Trophoblast cell (in vitro differentiated cells and primary cell): ENCODE measurements at regions not wholly inside any gene's neighbourhood (a gene's known extent, or its start where the extent isn't known, plus 50 kb on each side); places are given as distances from the start of the nearest gene placed in this dataset.

ENCODE experiments used
- DNase-seq, 2 donors: peaks; one replicate each; pipeline ENCODE4 v3.0.0-alpha.2; 2016
- H2AFZ ChIP-seq: 2 replicates; pipeline ENCODE4 v1.6.1; 2013; ENCODE audit warnings: low read length, moderate library complexity, mild to moderate bottlenecking; ENCODE audit not compliant: insufficient read depth, poor library complexity
- H2AK5ac ChIP-seq: 2 replicates; pipeline ENCODE4 v1.6.1; 2013; ENCODE audit warnings: mild to moderate bottlenecking, low read length
- H2BK120ac ChIP-seq: 2 replicates; pipeline ENCODE4 v1.6.1; 2013; ENCODE audit warnings: low read length, mild to moderate bottlenecking, moderate library complexity; ENCODE audit not compliant: insufficient read depth, poor library complexity
- H2BK12ac ChIP-seq: 2 replicates; pipeline ENCODE4 v1.6.1; 2013; ENCODE audit warnings: mild to moderate bottlenecking, low read length, moderate library complexity
- H2BK5ac ChIP-seq: 2 replicates; pipeline ENCODE4 v1.6.1; 2013; ENCODE audit warnings: low read length, low read depth, moderate library complexity, mild to moderate bottlenecking; ENCODE audit not compliant: poor library complexity
- H3K14ac ChIP-seq: 2 replicates; pipeline ENCODE4 v1.6.1; 2013; ENCODE audit warnings: mild to moderate bottlenecking, low read length
- H3K18ac ChIP-seq: 2 replicates; pipeline ENCODE4 v1.6.1; 2013; ENCODE audit warnings: mild to moderate bottlenecking, low read length
- H3K23ac ChIP-seq: 2 replicates; pipeline ENCODE4 v1.6.1; 2013; ENCODE audit warnings: low read length
- H3K27ac ChIP-seq: 2 replicates; pipeline ENCODE4 v1.5.1; 2013; ENCODE audit warnings: low read depth, mild to moderate bottlenecking, inconsistent platforms, low read length, moderate library complexity
- H3K27me3 ChIP-seq: 2 replicates; pipeline ENCODE4 v1.6.1; 2013; ENCODE audit warnings: inconsistent platforms, mild to moderate bottlenecking, low read length, moderate library complexity; ENCODE audit not compliant: insufficient read depth
- H3K36me3 ChIP-seq, 2 experiments: 1 replicate in 1 of 2; 2 replicates in 1 of 2; pipeline ENCODE4 v1.6.1; 2013; ENCODE audit warnings: low read length in 2 of 2, mild to moderate bottlenecking in 2 of 2, moderate library complexity in 1 of 2; ENCODE audit not compliant: insufficient read depth in 2 of 2, control insufficient read depth in 1 of 2
- H3K4ac ChIP-seq: 2 replicates; pipeline ENCODE4 v1.6.1; 2013; ENCODE audit warnings: low read depth, mild to moderate bottlenecking, low read length, moderate library complexity
- H3K4me1 ChIP-seq, 2 experiments: 1 replicate in 1 of 2; 2 replicates in 1 of 2; pipeline ENCODE4 v1.6.1; 2013; ENCODE audit warnings: low read length in 2 of 2, mild to moderate bottlenecking in 2 of 2, moderate library complexity in 1 of 2; ENCODE audit not compliant: insufficient read depth in 2 of 2, control insufficient read depth in 1 of 2
- H3K4me2 ChIP-seq: 2 replicates; pipeline ENCODE4 v1.6.1; 2013; ENCODE audit warnings: inconsistent platforms, mild to moderate bottlenecking, low read length, moderate library complexity
- H3K4me3 ChIP-seq: 2 replicates; pipeline ENCODE4 v1.5.1; 2013; ENCODE audit warnings: mild to moderate bottlenecking, low read depth, low read length, inconsistent platforms
- H3K79me1 ChIP-seq: one replicate; pipeline ENCODE4 v1.6.1; 2013; ENCODE audit warnings: low read length
- H3K79me2 ChIP-seq: 2 replicates; pipeline ENCODE4 v1.6.1; 2013; ENCODE audit warnings: low read length, mild to moderate bottlenecking; ENCODE audit not compliant: control insufficient read depth, insufficient read depth, poor library complexity
- H3K9ac ChIP-seq: 2 replicates; pipeline ENCODE4 v1.6.1; 2013; ENCODE audit warnings: mild to moderate bottlenecking, low read length
- H3K9me3 ChIP-seq: 2 replicates; pipeline ENCODE4 v1.6.1; 2013; ENCODE audit warnings: low read depth, mild to moderate bottlenecking, control low read depth, inconsistent platforms, low read length; ENCODE audit not compliant: insufficient read depth
- H4K12ac ChIP-seq: 2 replicates; pipeline ENCODE4 v1.6.1; 2013; ENCODE audit warnings: low read depth, mild to moderate bottlenecking, low read length, moderate library complexity
- H4K8ac ChIP-seq: 2 replicates; pipeline ENCODE4 v1.6.1; 2013; ENCODE audit warnings: low read depth, mild to moderate bottlenecking, low read length, moderate library complexity
- H4K91ac ChIP-seq: one replicate; pipeline ENCODE4 v1.6.1; 2013; ENCODE audit warnings: low read depth, mild to moderate bottlenecking, low read length, moderate library complexity
- WGBS: extraction: QIAGEN DNeasy Blood & Tissue Kit; methylation state at CpG from one replicate; pipeline ENCODE4 v1.1.7; 2013; ENCODE audit warnings: missing lambda C conversion rate; ENCODE audit not compliant: insufficient read length, insufficient coverage; ENCODE audit errors: extremely low coverage; 5-methylcytosine and 5-hydroxymethylcytosine counted together

- DNase-seq, result no peak
- no peak overlapping the region for H4K91ac ChIP-seq
- H3K79me2 ChIP-seq, result peaks cover 8% of the 10 kb centered on the region
- H3K79me1 ChIP-seq, result peaks cover 67% of the 10 kb centered on the region
- H4K12ac ChIP-seq, result no peak overlapping the region
- no peak overlapping the region for H4K8ac ChIP-seq
- no peaks in the 10 kb centered on the region for H3K9me3 ChIP-seq
- H2BK120ac ChIP-seq, result peak overlapping the region; percentile 54
- peak overlapping the region; percentile 99 for H3K27ac ChIP-seq
- no peaks in the 10 kb centered on the region for H3K27me3 ChIP-seq
- H3K18ac ChIP-seq, result no peak overlapping the region
- H3K4me3 ChIP-seq, result no peak overlapping the region
- H3K14ac ChIP-seq, result no peak overlapping the region
- H3K9ac ChIP-seq, result no peak overlapping the region
- no peak overlapping the region for H3K4me2 ChIP-seq
- H2AFZ ChIP-seq, result no peak overlapping the region
- H3K4me1 ChIP-seq, result peaks cover 17 to 37% of the 10 kb centered on the region in 2 experiments
- H2BK12ac ChIP-seq, result no peak overlapping the region
- no peaks in the 10 kb centered on the region for H3K36me3 ChIP-seq
- WGBS, result no CpG with 5 or more reads among the region's 2 CpGs
- no peak overlapping the region for H3K4ac ChIP-seq
- peak overlapping the region; percentile 55 for H2BK5ac ChIP-seq
- H3K23ac ChIP-seq, result no peak overlapping the region
- no peak overlapping the region for H2AK5ac ChIP-seq
Measured at GRCh38 chr7:25666671-25667060, 438.4 kb upstream of the NPVF start.

GRCh38 chr7:25669281-25669781, 441.0 kb upstream of the NPVF start:
- Histone ChIP-seq H4K8ac (peak overlapping the region; percentile 77), H3K18ac (peak overlapping the region; percentile 91), H3K4me3 (no peak overlapping the region), H3K14ac (peak overlapping the region; percentile 78), H2AFZ (no peak overlapping the region), H3K4me1 (peaks cover 10 to 30% of the 10 kb centered on the region in 2 experiments), H3K79me2 (peaks cover 7% of the 10 kb centered on the region), H2BK5ac (peak overlapping the region; percentile 90), H3K23ac (no peak overlapping the region), H3K27me3 (no peaks in the 10 kb centered on the region), H2BK12ac (peak overlapping the region; percentile 89), H4K12ac (no peak overlapping the region), H3K4ac (peak overlapping the region; percentile 22), H4K91ac (peak overlapping the region; percentile 98), H3K9ac (no peak overlapping the region), H2AK5ac (peak overlapping the region; percentile 98), H3K36me3 (no peaks in the 10 kb centered on the region), H3K4me2 (no peak overlapping the region), H3K9me3 (no peaks in the 10 kb centered on the region), H3K79me1 (peaks cover 53% of the 10 kb centered on the region), H2BK120ac (peak overlapping the region; percentile 90), H3K27ac (peak overlapping the region; percentile 76)
- WGBS, result no CpG with 5 or more reads among the region's 4 CpGs
- no peak for DNase-seq

- Histone ChIP-seq H2AK5ac (peak overlapping the region; percentile 3), H3K9me3 (no peaks in the 10 kb centered on the region), H4K12ac (no peak overlapping the region), H3K14ac (peak overlapping the region; percentile 35), H3K4ac (peak overlapping the region; percentile 53), H2AFZ (no peak overlapping the region), H3K27ac (peak overlapping the region; percentile 76), H3K36me3 (no peaks in the 10 kb centered on the region), H4K91ac (peak overlapping the region; percentile 98), H3K23ac (no peak overlapping the region), H2BK12ac (peak overlapping the region; percentile 77), H3K79me2 (peaks cover 7% of the 10 kb centered on the region), H3K79me1 (peaks cover 48% of the 10 kb centered on the region), H4K8ac (peak overlapping the region; percentile 67), H3K9ac (no peak overlapping the region), H3K18ac (peak overlapping the region; percentile 15), H3K4me1 (peaks cover 9 to 27% of the 10 kb centered on the region in 2 experiments), H2BK120ac (peak overlapping the region; percentile 90), H3K4me2 (peak overlapping the region; percentile 13), H2BK5ac (peak overlapping the region; percentile 90), H3K4me3 (no peak overlapping the region), H3K27me3 (no peaks in the 10 kb centered on the region)
- DNase-seq, result no peak
- WGBS, result no CpG with 5 or more reads among the region's 13 CpGs
Measured at GRCh38 chr7:25669961-25670841, 441.9 kb upstream of the NPVF start.

GRCh38 chr7:25671111-25671510, 442.8 kb upstream of the NPVF start:
- no peak overlapping the region for H3K18ac ChIP-seq
- no peak overlapping the region for H4K8ac ChIP-seq
- no peak for DNase-seq
- no peak overlapping the region for H2AFZ ChIP-seq
- no peaks in the 10 kb centered on the region for H3K9me3 ChIP-seq
- peak overlapping the region; percentile 76 for H3K27ac ChIP-seq
- peak overlapping the region; percentile 0 for H3K14ac ChIP-seq
- peak overlapping the region; percentile 61 for H2BK120ac ChIP-seq
- H3K9ac ChIP-seq, result no peak overlapping the region
- peaks cover 6 to 22% of the 10 kb centered on the region in 2 experiments for H3K4me1 ChIP-seq
- no peak overlapping the region for H2BK12ac ChIP-seq
- WGBS, result no CpG with 5 or more reads among the region's 10 CpGs
- H2BK5ac ChIP-seq, result peak overlapping the region; percentile 1
- peaks cover 43% of the 10 kb centered on the region for H3K79me1 ChIP-seq
- H3K23ac ChIP-seq, result no peak overlapping the region
- no peak overlapping the region for H3K4ac ChIP-seq
- peaks cover 7% of the 10 kb centered on the region for H3K79me2 ChIP-seq
- H4K12ac ChIP-seq, result no peak overlapping the region
- no peak overlapping the region for H3K4me2 ChIP-seq
- H3K36me3 ChIP-seq, result no peaks in the 10 kb centered on the region
- peak overlapping the region; percentile 98 for H4K91ac ChIP-seq
- no peak overlapping the region for H3K4me3 ChIP-seq
- H3K27me3 ChIP-seq, result no peaks in the 10 kb centered on the region
- peak overlapping the region; percentile 27 for H2AK5ac ChIP-seq
